ENCODE measurements at regions not wholly inside any gene's neighbourhood (a gene's known extent, or its start where the extent isn't known, plus 50 kb on each side); places are given as distances from the start of the nearest gene placed in this dataset.
"Not testable (repeated sequence)": the region's sequence is repeated elsewhere in the genome, so short reads cannot be mapped to it uniquely, and the experiment has no call there.

- H3K4me3 ChIP-seq (ENCODE audit: low read depth, low read length, poor library complexity, severe bottlenecking); intact Hi-C loops (cut with micrococcal nuclease; ENCODE audit: unreplicated experiment); H3K36me3 ChIP-seq (ENCODE audit: insufficient read depth, low read length); BruUV-seq (replicated peaks); H3K79me2 ChIP-seq (ENCODE audit: insufficient read depth, low read depth, low read length); CTCF ChIA-PET (ENCODE audit: unreplicated experiment); H3K4me2 ChIP-seq (ENCODE audit: low read length); H2AFZ ChIP-seq (ENCODE audit: low read length); H4K20me1 ChIP-seq (ENCODE audit: insufficient read depth, low read length); H3K9me2 ChIP-seq (ENCODE audit: insufficient read depth, low read length); POLR2A ChIA-PET; H3K9me3 ChIP-seq (ENCODE audit: low read length); H3K27ac ChIP-seq (ENCODE audit: low read depth, low read length, poor library complexity, severe bottlenecking): not testable (repeated sequence)
- TF ChIP-seq, protein P1, sequence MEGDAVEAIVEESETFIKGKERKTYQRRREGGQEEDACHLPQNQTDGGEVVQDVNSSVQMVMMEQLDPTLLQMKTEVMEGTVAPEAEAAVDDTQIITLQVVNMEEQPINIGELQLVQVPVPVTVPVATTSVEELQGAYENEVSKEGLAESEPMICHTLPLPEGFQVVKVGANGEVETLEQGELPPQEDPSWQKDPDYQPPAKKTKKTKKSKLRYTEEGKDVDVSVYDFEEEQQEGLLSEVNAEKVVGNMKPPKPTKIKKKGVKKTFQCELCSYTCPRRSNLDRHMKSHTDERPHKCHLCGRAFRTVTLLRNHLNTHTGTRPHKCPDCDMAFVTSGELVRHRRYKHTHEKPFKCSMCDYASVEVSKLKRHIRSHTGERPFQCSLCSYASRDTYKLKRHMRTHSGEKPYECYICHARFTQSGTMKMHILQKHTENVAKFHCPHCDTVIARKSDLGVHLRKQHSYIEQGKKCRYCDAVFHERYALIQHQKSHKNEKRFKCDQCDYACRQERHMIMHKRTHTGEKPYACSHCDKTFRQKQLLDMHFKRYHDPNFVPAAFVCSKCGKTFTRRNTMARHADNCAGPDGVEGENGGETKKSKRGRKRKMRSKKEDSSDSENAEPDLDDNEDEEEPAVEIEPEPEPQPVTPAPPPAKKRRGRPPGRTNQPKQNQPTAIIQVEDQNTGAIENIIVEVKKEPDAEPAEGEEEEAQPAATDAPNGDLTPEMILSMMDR (conservative IDR thresholded peaks at IDR 0.05; ENCODE audit: low read length) = peak; percentile 74
- peaks cover 11% of the 10 kb centered on the region for H3K4me1 ChIP-seq (ENCODE audit: insufficient read depth, low read length, poor library complexity, severe bottlenecking)
- peak; percentile 49 for DNase-seq (ENCODE audit: low spot score)
These were observed 135.1 kb upstream of the DUSP22 start for GRCh38 chr6:157176-157575.

GRCh38 chr6:161657-162056 is 130.6 kb upstream of the DUSP22 start:
- H3K9me3 ChIP-seq (ENCODE audit: low read length); H3K4me3 ChIP-seq (ENCODE audit: low read depth, low read length, poor library complexity, severe bottlenecking); H2AFZ ChIP-seq (ENCODE audit: low read length); H3K4me1 ChIP-seq (ENCODE audit: insufficient read depth, low read length, poor library complexity, severe bottlenecking); CTCF ChIA-PET (ENCODE audit: unreplicated experiment); intact Hi-C loops (cut with micrococcal nuclease; ENCODE audit: unreplicated experiment); H3K4me2 ChIP-seq (ENCODE audit: low read length); H3K36me3 ChIP-seq (ENCODE audit: insufficient read depth, low read length); DNase-seq (ENCODE audit: low spot score); BruUV-seq (replicated peaks); H3K79me2 ChIP-seq (ENCODE audit: insufficient read depth, low read depth, low read length); H4K20me1 ChIP-seq (ENCODE audit: insufficient read depth, low read length); H3K27ac ChIP-seq (ENCODE audit: low read depth, low read length, poor library complexity, severe bottlenecking); POLR2A ChIA-PET; H3K9me2 ChIP-seq (ENCODE audit: insufficient read depth, low read length): not testable (repeated sequence)

DNA sequence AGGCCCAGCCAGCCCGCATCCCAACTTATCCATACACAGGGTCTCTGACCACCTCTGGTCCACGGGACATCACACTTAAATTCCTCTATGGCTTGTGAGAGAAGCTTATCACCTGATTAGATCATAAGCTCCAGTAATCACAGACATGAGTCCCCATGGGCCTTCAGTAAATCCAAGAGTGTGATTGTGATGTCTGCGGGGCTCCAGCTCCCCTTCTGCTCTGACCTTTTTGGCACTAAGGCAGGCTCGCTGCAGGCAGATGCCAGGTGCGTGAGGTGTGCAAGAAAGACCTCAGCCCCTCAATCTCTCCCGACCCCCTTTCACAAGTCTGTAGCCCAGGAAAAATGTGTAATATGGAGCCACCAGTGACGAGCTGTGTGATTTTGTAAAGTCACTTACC is 127.6 kb upstream of the DUSP22 start:
- Histone ChIP-seq H3K79me2 (ENCODE audit: insufficient read depth, low read depth, low read length) (no peaks in the 10 kb centered on the region), H2AFZ (ENCODE audit: low read length) (no peak overlapping the region), H3K9me2 (ENCODE audit: insufficient read depth, low read length) (no peaks in the 10 kb centered on the region), H3K4me2 (ENCODE audit: low read length) (no peak overlapping the region), H3K36me3 (ENCODE audit: insufficient read depth, low read length) (no peaks in the 10 kb centered on the region), H3K4me1 (ENCODE audit: insufficient read depth, low read length, poor library complexity, severe bottlenecking) (no peaks in the 10 kb centered on the region), H3K9me3 (ENCODE audit: low read length) (no peaks in the 10 kb centered on the region), H3K27ac (ENCODE audit: low read depth, low read length, poor library complexity, severe bottlenecking) (no peak overlapping the region), H3K4me3 (ENCODE audit: low read depth, low read length, poor library complexity, severe bottlenecking) (no peak overlapping the region), H4K20me1 (ENCODE audit: insufficient read depth, low read length) (no peaks in the 10 kb centered on the region)
- CTCF ChIA-PET (ENCODE audit: unreplicated experiment) = no interaction called here
- BruUV-seq (replicated peaks) = no TSS peak
- no peak for DNase-seq (ENCODE audit: low spot score)
- POLR2A ChIA-PET = no interaction called here
- intact Hi-C loops (cut with micrococcal nuclease; ENCODE audit: unreplicated experiment) = no loop called here
- no peak for TF ChIP-seq EZH2phosphoT487 (IDR thresholded peaks at IDR 0.05; ENCODE audit: borderline replicate concordance, low read depth, low read length)
- TF ChIP-seq, protein P1 (conservative IDR thresholded peaks at IDR 0.05; ENCODE audit: low read length) = no peak
